Non-pigmented ciliary epithelial cell (primary cell): ENCODE measurements at regions not wholly inside any gene's neighbourhood (a gene's known extent, or its start where the extent isn't known, plus 50 kb on each side); places are given as distances from the start of the nearest gene placed in this dataset.

Experiments used
- DNase-seq: peaks from one replicate; pipeline ENCODE4 v3.0.0-alpha.2; 2010; ENCODE audit warnings: low read depth

DNA sequence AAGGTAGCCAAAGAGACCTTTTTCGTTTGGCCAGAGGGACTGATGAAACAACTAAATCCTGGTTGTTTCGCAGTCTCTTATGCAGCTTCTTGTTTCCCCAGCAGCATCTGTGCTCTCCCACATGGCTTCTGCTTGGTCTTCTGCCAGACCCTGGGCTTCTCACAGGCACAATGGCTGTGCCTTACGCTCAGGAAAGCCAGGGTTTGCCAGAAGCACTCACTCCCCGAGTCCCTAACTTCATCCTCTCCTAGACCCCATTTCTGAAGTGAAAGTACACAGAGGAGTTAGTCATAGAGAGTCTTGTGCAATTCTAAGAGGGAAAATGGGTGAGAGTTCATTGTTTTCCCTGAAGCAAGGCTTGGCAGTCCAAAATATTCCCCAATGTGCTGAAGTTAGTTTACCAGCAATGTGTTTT is 121.7 kb downstream of the EVX1 start:
- peak; percentile 14 for DNase-seq

DNA sequence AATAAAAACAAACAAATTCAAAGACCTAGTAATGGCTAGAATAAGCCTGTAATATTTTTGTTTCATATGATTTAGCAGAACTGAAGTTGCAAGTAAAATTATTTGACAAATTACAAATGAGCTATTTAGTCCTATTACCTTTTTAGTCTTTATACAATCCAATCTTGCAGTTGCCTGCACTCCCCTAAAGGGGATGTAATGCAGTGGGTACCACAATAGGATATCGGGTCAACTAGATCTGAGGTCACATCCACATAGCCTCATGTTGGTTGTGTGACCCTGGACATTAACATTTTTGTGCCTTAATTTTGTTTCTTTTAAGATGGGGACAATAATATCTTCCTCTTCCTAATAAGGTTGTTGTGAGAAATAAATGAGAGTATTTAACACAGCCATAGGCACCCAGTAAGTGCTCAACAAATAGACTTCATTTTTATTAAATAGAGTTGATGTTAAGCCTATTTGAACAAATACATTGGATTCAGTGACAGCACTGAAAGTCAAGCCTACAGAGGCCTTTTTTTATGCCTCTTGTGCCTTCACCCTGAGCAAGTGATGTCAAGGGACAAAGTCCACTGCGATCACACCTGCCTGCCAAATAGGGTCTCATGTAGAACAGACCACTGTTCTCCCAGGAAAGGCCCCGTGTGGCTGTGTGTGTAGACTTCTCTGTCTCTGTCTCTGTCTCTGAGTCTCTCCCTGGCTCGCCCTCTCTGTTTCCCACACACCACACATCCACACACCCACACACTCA is 124.8 kb downstream of the EVX1 start:
- no peak for DNase-seq

DNA sequence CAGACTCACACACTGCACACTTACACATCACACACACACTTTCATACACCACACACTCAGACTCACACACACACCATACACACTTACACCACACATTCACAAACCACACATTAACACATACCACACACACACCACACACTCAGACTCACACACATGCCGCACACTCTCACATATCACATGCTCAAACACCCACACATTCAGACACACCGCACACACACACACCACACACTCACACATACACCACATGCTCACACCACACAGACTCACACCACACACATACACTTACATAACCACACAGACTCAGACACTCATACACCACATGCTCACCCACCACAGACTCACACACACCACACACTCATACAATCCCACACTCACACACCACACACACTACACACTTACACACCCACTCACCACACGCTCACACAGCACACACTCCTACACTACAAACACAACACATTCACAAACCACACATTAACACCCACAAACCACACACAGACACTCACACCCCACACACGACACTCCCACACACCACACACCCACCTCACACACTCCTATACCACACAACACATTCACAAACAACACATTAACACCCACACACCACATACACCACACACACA is 125.4 kb downstream of the EVX1 start:
- DNase-seq: no peak

DNA sequence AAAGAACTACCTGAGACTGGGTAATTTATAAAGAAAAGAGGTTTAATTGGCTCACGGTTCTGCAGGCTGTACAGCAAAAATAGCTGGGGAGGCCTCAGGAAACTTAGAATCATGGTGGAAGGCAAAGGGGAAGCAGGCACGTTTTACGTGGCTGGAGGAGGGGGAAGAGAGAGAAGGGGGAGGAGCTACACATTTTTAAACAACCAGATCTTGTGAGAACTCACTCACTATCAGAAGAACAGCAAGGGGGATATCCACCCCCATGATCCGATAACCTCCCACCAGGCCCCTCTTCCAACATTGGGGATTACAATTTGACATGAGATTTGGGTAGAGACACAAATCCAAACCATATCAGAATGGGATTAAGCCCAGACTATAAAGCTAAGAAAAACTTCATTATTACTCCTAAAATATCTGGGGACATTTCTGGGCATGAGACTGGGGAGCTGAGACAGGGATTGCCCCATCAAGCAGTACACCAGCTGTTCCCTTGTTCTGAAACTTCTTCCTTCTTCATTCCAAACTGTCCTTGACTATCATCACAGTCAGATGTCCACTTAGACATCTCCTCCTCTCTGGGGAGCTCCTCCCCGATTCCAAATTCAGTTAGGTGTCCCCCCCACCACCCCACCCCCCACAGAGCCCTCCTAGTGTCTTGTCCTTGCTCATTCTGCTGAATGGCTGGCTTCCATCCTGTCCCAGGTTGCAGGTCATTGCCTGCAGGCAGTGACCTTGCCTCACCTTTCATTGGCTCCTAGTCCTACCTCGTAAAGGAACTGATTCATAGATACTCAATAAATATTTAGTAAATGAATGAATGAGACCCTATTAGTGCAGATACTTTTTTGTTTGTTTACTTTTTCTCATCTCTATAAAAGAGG is 132.6 kb downstream of the EVX1 start:
- DNase-seq: no peak

DNA sequence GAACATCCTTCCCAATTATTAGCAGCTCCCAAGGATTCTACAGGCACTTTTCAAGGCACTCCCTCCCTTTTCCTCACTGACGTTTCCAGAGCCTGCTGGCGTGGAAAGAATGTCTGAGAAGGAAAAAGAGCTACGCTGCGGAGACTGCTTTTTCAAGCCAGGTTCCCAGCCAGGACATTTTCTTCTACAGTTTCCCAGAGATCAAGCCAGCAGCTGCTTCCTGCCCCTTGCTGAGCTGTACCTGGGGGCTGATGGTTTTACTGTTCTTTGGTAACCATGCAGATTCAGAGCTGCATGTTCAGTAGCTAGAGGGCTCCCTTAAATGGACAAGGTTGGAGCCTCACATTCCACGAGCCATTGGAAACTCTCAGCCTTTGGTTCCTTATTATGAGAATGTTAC is 133.4 kb downstream of the EVX1 start:
- DNase-seq: no peak

DNA sequence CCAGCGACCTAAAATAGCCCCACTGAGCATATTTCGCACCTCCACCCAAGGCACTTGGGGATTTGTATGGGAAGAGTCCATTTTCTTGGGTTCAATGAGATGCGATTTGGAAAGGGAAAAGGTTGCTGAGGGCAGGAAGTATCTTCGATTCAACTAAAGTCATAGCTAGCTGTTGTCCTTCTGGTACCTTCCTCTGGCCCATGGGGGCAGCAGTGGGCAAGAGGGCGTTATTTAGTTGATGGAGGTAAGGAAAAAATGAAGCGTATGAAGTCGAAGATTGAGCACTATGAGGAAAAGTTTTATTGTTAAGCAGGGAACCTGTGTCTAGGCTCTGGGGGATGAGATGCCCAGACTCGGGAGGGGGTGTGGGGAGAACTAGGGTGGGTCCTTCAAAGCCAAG is 135.4 kb downstream of the EVX1 start:
- no peak for DNase-seq

DNA sequence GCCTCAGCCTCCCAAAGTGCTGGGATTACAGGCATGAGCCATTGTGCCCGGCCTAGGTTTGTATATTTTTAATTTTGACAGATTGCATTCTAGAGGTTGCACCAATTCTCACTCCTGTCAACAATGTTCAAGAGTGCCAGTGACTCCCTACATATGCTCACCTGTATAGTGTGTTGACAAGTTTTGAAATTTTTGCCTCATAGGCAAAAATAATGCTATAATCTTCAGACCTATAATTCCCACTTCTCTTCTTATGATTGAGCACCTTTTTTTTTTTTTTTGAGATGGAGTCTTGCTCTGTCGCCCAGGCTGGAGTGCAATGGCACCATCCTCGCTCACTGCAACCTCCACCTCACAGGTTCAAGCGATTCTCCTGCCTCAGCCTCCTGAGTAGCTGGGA is 139.7 kb downstream of the EVX1 start:
- no peak for DNase-seq

DNA sequence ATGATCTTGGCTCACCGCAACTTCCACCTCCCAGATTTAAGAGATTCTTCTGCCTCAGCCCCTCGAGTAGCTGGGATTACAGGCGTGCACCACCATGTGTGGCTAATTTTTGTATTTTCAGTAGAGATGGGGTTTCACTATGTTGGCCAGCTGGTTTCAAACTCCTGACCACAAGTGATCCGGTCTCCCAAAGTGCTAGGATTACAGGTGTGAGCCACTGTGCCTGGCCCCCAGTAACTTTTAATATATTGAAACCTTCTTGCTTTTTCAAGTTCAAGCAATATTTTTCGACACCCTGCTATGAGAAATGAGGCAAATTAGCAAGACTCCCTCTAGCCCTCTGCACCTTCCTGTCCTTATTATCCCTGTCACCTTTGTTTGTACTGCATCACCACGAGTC is 144.0 kb downstream of the EVX1 start:
- no peak for DNase-seq

DNA sequence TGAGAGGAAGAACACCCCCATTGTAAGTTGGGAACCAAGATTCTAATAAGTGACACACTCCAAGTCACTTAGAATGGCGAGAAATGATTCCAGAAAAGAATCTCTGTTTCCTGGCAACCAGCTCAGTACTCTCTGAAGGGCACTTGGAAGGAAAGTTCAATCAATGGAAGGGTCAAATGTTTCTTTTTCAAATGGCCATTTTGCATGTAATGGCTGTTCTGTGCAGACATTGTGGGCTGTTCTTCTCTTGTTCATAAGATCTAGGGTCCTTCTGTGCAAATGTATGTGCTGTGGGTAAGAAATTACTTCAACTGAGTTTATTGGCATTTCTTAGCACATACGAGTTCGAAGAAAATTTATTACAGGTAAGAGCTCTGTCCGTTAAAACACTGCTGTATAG is 145.3 kb downstream of the EVX1 start:
- DNase-seq: no peak

DNA sequence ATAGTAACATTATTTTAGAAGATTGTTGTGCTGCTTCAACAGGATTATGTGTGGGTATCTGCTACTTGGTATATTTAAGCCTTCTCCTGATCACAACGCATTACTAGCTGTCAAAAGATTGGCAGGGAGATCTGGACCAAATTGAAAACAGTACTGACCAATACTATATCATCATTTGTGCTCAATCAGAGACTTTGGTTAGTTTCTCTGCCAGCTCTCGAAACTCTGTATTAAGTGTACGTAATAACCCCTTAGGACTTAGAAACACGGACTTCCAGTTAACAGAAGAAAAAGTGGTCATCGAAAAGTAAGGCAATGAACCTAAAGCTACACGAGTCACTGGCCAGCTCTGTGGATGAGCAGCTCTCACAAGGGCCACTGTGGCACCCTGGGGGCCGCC is 146.0 kb downstream of the EVX1 start:
- DNase-seq: no peak

DNA sequence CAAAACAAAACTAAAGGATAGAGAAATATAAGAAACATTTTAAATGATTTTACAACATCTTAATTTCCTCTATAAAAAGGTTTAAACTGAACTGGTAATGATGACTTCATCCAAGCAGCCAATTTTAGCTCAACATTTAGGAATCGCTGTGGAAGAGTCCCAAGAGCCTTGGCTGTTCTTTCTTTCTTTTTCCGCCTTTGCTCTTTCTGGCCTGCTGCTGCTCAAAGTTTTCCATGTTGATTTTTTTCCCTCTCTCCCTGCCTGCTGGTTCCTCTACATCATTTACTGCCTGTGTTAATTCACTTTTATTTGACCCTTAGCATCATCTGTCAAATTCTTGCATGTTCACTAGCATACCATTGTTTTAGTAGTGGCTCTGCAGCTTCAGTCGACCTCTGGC is 146.9 kb downstream of the EVX1 start:
- no peak for DNase-seq

DNA sequence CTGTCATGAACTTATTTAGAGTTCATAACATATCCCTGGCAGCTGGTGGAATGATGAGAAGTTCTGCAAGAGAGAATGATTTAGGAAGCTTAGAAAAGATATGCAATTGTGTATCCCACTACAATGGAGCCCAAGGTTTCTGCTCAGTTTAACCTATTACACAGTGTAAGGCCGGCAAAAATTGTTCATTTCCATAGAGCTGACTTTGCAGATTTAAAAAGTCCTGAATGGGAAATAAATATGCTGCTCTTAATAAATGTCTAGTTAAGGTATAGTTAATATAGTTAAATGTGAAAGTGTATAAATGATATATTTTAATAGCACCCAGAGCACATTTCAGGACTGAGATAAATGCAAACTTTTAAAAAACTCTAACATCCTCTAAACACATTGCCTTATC is 149.9 kb downstream of the EVX1 start:
- no peak for DNase-seq

DNA sequence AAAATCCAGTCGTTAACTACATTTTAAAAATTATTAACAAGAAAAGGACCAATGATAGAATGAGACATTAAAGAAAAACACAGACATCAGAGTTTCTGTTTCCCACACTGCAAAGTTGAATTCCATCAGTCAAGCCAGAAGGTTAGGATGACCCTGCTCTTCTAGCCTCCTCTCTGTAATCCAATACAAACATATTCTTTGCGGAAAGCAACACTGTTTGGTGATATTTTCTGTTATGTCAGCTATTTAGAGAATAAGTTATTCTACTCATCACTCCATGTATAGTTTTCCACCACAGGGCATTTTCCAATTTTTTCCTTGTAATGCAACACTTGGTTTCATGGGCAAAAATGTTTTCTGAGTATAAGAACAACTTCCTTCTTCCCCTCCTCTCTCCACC is 152.3 kb downstream of the EVX1 start:
- DNase-seq: no peak

DNA sequence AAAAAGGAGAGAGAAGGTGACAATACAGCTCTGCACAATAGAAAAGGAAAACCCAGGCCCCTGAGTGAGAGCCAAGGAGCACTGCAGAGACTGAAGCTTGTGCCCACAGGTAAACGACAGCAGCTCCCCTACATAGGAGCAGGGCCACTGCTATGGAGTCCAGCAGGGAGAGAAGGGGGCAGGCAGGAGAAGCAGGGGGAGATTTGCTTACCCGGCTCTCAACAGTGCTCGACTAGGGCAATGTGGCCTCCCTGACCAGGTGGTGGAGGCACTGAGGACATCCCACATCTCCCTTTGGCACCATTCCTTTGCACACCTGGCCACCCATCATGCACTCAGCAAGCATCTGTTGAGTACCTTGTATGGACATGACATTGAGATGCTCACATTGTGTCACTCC is 153.0 kb downstream of the EVX1 start:
- DNase-seq: no peak

DNA sequence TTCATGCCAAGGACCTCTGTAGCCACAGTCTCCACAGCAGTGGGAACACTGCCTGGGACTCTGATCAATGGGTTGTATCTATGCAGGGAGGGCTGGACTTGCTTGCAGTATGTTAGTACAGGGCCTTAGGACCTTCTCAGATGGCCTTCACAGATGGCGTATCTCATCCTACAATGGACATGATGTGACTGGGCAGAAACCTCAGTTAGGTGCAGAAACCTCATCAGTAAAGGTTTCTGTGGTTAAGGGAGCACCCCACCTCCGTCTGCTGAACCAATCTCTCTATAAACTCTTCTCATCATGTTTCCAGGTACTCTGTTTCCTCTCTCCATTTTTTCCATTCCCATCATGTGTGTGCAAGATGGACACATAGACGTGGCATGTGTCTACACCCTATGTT is 154.9 kb downstream of the EVX1 start:
- DNase-seq: no peak

DNA sequence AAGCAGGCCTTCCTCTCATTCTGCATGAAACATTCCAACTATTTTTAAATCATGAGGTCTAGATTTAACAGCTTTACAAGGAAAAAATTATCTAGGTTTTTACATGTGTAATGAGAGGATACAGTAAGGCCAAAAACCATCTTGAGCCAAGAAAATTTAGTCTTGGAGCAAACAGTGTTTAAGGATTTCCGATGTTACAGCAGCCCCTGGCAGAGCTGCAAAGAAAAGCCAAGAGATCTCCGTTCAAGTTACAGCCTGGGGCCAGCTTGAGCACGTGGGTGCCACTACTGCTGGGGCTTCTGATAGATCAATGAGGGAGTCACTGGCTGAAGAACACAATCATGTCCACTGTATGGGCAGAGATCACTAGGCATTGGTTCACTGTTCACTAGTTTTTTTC is 156.2 kb downstream of the EVX1 start:
- no peak for DNase-seq

DNA sequence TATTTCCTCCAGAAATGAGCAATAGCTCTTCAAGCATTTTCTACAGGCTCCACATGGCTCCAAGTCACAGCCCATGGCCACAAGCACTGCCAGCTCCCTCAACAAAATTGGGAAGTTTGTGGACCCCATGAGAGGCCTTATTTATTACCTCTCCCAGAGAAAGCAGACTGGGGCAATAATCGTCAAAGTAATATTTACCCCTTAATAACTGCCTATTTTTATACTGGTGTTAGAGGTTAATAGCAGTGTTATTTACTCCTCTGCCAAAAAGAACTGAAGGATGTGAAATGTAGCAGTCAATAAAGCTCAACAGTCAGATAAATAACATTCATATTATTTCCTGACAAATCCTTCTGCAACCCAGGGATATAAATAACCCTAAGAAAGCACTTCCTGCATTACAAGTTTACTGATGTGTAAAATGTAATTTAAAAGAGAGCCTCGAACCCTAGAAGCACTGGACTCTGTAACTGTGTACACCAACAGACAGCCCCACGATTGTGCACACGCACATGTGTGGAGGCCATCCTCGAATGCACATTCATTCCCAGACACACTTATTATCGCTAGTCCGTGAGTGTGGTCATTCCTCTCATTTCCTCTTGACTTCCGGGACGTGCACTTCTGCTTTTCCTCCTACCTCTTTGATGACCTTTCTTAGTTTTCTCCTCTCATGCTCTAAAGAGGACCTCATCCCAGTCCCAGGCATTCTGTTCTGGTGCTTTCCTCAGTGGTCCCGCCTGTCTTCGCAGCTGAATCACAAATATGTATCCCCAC is 157.4 kb downstream of the EVX1 start:
- no peak for DNase-seq

DNA sequence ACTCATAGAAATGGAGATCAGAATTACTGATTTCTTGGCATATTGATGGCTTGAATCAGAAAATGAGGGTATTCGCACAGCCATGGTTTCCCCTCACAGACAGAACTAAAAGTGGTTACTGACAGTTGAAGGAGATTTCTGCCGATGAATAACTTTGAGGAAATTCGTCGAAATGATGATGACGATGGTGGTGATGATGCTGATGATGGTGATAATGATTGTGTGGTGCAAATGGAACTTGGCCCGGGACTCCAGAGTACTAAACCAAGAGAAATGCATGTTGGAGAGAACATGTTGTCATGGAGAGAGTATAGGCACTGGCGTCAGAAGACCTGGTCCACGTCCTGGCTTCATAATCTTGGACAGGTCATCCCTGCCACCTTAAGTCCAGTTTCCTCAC is 163.2 kb downstream of the EVX1 start:
- no peak for DNase-seq

DNA sequence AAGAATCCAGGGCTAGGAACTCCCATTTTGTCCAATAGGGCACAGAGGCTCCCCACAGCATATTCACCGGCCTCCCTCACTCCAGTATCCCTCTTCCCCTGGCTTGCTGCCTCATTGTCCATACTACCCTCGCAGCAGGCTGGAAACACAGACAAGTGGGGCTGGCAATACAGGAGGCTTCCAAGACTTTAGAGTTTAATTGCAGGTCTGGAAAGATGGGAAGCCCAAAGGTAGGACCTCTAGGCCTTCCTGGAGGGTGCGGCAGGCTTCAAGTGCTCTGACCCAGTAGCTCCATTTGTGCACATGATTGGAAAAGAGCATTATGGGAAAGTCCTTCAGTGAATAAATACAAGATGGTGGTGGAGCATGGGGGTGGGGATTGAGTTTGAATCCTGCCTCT is 166.7 kb downstream of the EVX1 start:
- no peak for DNase-seq

DNA sequence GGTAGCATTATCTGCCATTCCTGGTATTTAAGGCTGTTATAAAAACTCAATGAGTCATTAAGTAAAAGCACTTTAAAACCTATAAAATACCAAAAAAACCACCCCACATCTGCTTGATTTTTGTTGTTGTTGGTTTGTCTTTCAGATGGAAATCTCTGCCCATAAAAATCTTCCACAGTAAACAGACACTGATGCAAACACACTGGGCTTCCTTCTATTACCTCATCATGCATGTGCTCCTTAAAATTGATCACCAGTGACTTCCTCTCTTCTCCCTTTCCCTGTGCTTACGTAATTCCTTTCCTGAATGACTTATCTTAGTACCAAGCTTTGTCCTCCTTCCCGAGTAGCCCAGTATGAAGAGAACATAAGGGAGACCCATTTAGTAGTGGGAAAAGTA is 167.2 kb downstream of the EVX1 start:
- DNase-seq: no peak

DNA sequence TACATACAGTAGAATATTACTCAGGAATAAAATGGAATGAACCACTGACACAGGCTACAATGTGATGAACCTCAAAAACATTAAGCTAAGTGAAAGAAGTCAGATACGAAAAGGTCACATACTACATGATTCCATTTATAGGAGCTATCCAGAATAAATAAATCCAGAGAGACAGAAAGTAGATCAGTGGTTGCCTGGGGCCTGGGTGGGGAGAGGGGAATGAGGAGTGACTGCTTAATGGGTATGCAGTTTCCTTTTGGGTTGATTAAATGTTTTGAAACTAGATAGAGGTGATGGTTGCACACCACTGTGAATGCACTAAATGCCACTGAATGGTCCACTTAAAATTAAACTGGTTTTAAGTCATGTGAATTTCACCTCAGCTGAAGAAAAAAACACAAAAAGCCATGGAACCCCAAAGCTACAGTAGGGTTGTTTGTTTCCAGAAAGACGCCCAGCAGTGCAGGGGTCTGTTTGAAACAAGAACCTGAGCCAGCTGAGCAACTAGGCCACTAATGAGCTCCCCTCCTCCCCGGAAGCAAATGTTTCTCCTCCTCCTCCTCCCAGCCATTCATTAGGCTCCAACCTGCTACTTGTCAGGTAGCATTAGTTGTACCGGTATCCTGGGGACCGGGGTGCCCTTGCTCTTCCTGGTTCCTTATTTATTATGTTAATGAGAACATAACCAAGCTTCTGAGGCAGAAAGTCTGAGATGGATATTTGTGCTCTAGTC is 168.4 kb downstream of the EVX1 start:
- no peak for DNase-seq

DNA sequence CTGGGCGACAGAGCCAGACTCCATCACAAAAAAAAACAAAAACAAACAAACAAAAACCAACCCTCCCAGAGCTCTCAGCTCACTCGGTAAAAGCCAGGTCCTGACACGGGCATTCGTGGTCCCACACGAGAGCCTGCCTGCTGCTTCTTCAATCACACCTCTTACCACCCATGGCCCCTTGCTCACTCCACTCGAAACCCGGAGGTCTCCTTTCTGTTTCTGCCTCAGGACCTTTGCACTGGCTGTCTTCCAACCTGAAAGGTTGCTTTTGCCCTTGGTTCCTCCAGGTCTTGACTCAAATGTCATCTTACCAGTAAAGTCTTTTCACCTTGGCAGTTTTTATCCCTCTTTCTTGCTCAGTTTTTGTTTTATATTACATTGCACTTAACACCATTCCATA is 169.6 kb downstream of the EVX1 start:
- DNase-seq: no peak
